Esophagus (tissue), 2 donors: ENCODE measurements at regions not wholly inside any gene's neighbourhood (a gene's known extent, or its start where the extent isn't known, plus 50 kb on each side); places are given as distances from the start of the nearest gene placed in this dataset.
"Not testable (repeated sequence)": the region's sequence is repeated elsewhere in the genome, so short reads cannot be mapped to it uniquely, and the experiment has no call there.

Experiments used
- H3K27ac ChIP-seq, 2 donors: one replicate each; pipeline ENCODE4 v1.5.1; 2013; ENCODE audit warnings: low read depth in 2 of 2, mild to moderate bottlenecking in 2 of 2, inconsistent platforms in 1 of 2, low read length in 1 of 2, moderate library complexity in 1 of 2
- H3K27me3 ChIP-seq, 2 donors: one replicate each; pipeline ENCODE4 v1.6.1; 2013; ENCODE audit warnings: low read length in 2 of 2, control low read depth in 1 of 2, mild to moderate bottlenecking in 1 of 2; ENCODE audit not compliant: insufficient read depth in 2 of 2, control insufficient read depth in 1 of 2
- H3K36me3 ChIP-seq, 2 donors: one replicate each; pipeline ENCODE4 v1.6.1; 2013; ENCODE audit warnings: low read length in 1 of 2; ENCODE audit not compliant: control insufficient read depth in 2 of 2, insufficient read depth in 2 of 2
- H3K4me1 ChIP-seq, 2 donors: one replicate each; pipeline ENCODE4 v1.6.1; 2013; ENCODE audit warnings: low read length in 1 of 2; ENCODE audit not compliant: control insufficient read depth in 2 of 2, insufficient read depth in 2 of 2
- H3K4me3 ChIP-seq, 2 donors: one replicate each; pipeline ENCODE4 v1.5.1; 2013; ENCODE audit warnings: low read length in 2 of 2, mild to moderate bottlenecking in 2 of 2, low read depth in 1 of 2, moderate library complexity in 1 of 2
- H3K9me3 ChIP-seq, 2 donors: one replicate each; pipeline ENCODE4 v1.6.1; 2013; ENCODE audit warnings: mild to moderate bottlenecking in 2 of 2, low read depth in 1 of 2, low read length in 1 of 2, moderate library complexity in 1 of 2; ENCODE audit not compliant: control insufficient read depth in 2 of 2, insufficient read depth in 1 of 2
- WGBS, 2 donors: extraction: QIAGEN DNeasy Blood & Tissue Kit; methylation state at CpG; one replicate each; pipeline ENCODE4 v1.1.7; 2013; 5-methylcytosine and 5-hydroxymethylcytosine counted together
- donor health status: healthy with polysubstance abuse.
- donor health status: Bipolar disorder and iron deficiency.

DNA sequence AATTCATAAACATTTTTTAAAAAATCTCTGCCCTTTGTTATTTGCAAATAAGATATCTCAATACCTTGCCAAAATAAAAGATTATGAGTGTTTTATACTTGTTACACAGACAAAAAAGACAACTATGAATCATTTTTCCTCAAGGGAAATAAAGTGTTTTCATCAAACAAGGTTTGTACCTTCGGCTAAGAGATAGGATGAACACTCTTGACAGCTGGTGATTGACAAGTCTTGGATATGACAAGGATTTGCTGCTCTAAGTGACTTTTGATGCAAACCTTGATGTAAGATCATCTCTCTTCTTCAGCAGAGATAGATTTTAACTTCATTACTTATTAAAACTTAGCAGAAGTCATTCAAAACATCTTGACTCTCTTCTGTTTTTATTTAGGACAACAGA is 514.3 kb upstream of the IRAK1BP1 start:
- Histone ChIP-seq H3K4me1 (no peaks in the 10 kb centered on the region), H3K9me3 (no peaks in the 10 kb centered on the region), H3K27ac (no peak overlapping the region), H3K4me3 (no peak overlapping the region), H3K27me3 (no peaks in the 10 kb centered on the region), H3K36me3 (no peaks in the 10 kb centered on the region)
- WGBS, 2 donors = 50 to 59% methylated on average over 1 of the region's 1 CpG

DNA sequence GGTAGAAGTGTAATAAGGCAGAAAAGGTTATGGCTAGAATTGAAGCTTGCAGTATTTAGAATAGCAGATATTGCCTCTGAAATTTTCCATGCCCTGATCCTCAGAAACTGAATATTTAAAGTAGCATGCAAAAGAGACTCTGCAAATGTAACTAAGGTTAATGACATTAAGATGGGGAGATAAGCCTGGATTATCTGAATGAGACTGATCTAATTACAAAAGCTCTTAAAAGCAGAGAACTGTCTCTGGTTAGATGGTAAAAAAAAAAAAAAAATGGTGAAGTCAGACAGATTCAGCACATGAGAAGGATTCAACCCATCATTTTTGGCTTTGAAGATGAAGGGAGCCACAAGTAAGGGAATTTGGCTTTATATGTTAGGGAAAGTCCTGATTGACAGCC is 503.7 kb upstream of the IRAK1BP1 start:
- H3K4me1 ChIP-seq = no peaks in the 10 kb centered on the region
- H3K4me3 ChIP-seq = no peak overlapping the region
- no peaks in the 10 kb centered on the region for H3K27me3 ChIP-seq
- H3K27ac ChIP-seq = no peak overlapping the region
- no peaks in the 10 kb centered on the region for H3K36me3 ChIP-seq
- no peaks in the 10 kb centered on the region for H3K9me3 ChIP-seq

DNA sequence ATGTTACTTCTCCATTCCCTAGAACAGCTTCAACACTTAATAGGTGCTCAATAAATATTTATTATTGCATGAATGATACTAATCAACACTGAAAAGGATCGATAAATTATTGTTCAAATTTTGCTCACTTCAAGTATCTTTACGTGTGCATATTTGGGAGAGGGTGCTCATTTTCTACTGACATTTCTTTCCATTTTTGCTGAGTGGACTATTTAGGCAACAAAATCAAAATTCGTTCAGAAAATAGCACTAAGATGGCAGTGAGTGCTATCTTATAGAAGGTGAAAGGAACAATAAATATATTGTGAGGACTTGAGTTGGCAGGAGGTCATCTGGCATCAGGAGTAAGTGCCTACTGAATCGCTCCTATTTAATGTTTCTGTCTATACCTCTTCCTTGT is 501.9 kb upstream of the IRAK1BP1 start:
- H3K9me3 ChIP-seq = no peaks in the 10 kb centered on the region
- no peaks in the 10 kb centered on the region for H3K4me1 ChIP-seq
- H3K27ac ChIP-seq = no peak overlapping the region
- H3K36me3 ChIP-seq = no peaks in the 10 kb centered on the region
- 88% methylated on average over 4 of the region's 4 CpGs for WGBS, 2 donors
- H3K27me3 ChIP-seq = no peaks in the 10 kb centered on the region
- H3K4me3 ChIP-seq = no peak overlapping the region

DNA sequence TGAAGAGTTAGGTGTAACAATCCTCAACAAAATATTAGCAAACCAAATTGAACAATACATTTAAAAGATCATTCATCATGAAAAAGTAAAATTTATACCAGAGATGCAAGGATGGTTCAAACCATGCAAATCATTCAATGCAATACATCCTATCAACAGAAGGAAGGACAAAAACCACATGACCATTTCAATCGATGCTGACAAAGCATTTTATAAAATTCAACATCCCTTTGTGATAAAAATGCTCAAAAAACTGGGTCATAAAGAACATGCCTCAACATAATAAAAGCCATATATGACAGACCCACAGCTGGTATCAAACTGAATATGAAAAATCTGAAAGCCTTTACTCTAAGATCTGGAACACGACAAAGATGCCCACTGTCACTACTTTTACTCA is 490.3 kb upstream of the IRAK1BP1 start:
- H3K9me3 ChIP-seq = peaks cover 0 to 4% of the 10 kb centered on the region in 2 donors

DNA sequence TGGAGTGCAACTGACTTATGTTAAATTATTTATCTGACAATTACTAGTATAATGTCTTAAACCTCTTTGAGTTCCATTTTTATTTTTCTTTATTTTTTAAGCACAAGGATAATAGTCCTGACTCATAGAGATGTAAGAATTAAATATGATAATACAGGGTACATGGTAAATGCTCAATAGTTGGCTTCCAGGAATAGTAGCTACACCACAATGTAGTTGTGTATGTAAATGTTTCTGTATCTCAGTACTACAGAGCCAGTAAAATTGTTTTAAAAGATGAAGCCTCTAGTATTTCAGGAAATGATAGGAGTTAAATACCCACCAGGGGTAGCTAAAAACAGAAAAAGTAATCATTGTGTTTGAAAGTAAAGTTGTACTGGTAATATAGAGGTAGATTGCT is 487.4 kb upstream of the IRAK1BP1 start:
- Histone ChIP-seq H3K4me3 (no peak overlapping the region), H3K36me3 (no peaks in the 10 kb centered on the region), H3K9me3 (no peaks in the 10 kb centered on the region)

More for the DNA sequence above, 490.3 kb upstream of the IRAK1BP1 start:
- 71 to 79% methylated on average over 2 of the region's 2 CpGs for WGBS, 2 donors
- Histone ChIP-seq H3K36me3 (no peaks in the 10 kb centered on the region), H3K4me1 (no peaks in the 10 kb centered on the region), H3K4me3 (no peak overlapping the region), H3K27me3 (no peaks in the 10 kb centered on the region), H3K27ac (no peak overlapping the region)

DNA sequence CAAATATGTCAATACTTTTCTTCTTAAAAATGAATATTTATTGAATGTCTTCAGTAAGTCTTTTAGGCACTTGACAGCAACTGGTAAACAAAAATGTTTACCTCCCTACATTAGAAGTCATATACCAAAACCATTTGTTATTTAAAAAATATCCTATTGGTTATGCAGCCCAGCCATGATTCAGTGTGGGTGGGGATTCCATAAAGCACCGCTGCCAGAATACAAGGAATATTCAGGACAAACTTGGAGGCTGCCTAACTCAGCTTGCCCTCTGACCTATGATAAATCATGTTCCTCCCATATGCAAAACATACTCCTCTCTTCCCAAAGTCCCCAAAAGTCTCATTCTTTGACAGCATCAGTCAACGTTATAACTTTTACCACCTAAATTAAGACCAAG is 486.8 kb upstream of the IRAK1BP1 start:
- Histone ChIP-seq H3K27ac (no peak overlapping the region), H3K4me3 (no peak overlapping the region), H3K36me3 (no peaks in the 10 kb centered on the region), H3K27me3 (no peaks in the 10 kb centered on the region), H3K4me1 (no peaks in the 10 kb centered on the region), H3K9me3 (no peaks in the 10 kb centered on the region)
- WGBS, 2 donors = 78 to 87% methylated on average over 2 of the region's 2 CpGs

More for the DNA sequence above, 487.4 kb upstream of the IRAK1BP1 start:
- H3K27ac ChIP-seq = no peak overlapping the region
- no peaks in the 10 kb centered on the region for H3K27me3 ChIP-seq
- H3K4me1 ChIP-seq = no peaks in the 10 kb centered on the region

DNA sequence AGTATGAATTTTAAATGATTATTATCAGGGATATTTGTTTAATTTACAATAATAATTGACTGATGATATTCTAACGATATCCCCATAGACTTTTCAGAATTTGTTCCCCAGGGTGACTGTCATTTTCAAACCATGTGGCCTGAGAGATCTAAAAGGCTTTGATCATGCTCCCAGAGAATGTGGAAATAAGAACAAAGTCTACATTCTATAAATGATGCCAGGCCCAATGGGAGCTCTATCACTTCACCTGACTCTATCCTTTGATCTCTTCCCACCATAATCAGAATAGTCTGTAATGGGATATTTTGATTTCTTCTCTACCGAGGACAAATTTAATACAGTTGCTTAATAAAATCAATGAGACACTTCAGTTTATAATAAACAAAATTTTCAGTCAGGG is 483.4 kb upstream of the IRAK1BP1 start:
- no peaks in the 10 kb centered on the region for H3K27me3 ChIP-seq

DNA sequence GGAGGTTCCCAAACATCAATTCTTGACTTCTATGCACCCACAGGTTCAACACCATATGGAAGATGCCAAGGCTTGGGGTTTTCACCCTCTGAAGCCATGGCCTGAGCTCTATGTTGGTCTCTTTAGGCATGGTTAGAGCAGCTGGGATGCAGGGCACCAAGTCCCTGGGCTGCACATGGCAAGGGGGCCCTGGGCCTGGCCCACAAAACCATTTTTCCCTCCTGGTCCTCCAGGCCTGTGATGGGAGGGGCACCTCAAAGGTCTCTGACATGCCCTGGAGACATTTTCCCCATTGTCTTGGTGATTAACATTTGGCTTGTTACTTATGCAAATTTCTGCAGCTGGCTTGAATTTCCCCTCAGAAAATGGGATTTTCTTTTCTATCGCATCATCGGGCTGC is 480.5 kb upstream of the IRAK1BP1 start:
- H3K4me1 ChIP-seq, H3K27ac ChIP-seq, H3K36me3 ChIP-seq, H3K9me3 ChIP-seq, H3K27me3 ChIP-seq, H3K4me3 ChIP-seq: not testable (repeated sequence)
- 94 to 95% methylated on average over 2 of the region's 2 CpGs for WGBS, 2 donors

More for the DNA sequence above, 483.4 kb upstream of the IRAK1BP1 start:
- WGBS, 2 donors = 36 to 47% methylated on average over 2 of the region's 2 CpGs
- H3K27ac ChIP-seq = no peak overlapping the region
- H3K4me1 ChIP-seq = no peaks in the 10 kb centered on the region
- H3K9me3 ChIP-seq = peaks cover 0 to 3% of the 10 kb centered on the region in 2 donors
- no peaks in the 10 kb centered on the region for H3K36me3 ChIP-seq
- H3K4me3 ChIP-seq = no peak overlapping the region

DNA sequence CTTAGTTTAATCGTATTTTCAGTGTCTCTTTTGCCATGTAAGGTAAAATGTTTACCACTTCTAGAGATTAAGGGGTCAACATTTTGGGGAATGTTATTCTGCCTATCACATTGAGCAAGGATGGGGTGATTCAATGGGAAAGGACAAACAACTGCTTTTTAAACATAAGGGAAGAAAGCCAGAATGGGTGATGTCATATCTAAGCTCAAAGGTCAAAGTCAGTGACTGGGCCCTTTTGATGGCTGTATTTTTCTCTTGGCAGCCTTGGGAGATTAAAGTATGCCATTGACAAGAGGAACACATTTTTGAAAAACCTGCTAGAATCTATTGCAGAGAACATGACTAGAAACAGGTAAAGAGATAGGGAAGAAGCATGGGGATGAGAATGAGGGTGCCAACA is 477.3 kb upstream of the IRAK1BP1 start:
- Histone ChIP-seq H3K9me3 (peaks cover 0 to 3% of the 10 kb centered on the region in 2 donors), H3K36me3 (no peaks in the 10 kb centered on the region), H3K27me3 (no peaks in the 10 kb centered on the region), H3K4me1 (no peaks in the 10 kb centered on the region), H3K27ac (no peak overlapping the region), H3K4me3 (no peak overlapping the region)
- WGBS, 2 donors = 70 to 78% methylated on average over 1 of the region's 1 CpG

DNA sequence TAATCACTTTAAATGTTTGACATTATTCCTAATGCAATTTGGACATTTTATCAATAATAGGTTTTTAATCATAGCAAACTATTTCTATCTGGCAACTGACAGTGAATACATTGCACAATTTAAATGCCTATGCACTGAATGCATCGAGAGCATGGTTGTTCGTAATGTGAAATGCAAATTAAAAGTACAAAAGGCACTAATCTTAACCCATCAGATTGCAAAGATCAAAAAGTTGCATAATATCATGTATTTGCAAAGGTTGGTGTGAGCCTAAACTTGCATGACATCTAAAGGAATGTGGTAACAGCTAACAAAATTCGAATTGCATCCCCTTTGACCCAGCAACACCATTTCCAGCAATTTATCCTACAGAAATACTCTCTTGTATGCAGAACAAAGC is 469.9 kb upstream of the IRAK1BP1 start:
- H3K36me3 ChIP-seq = no peaks in the 10 kb centered on the region
- H3K9me3 ChIP-seq = peaks cover 0 to 3% of the 10 kb centered on the region in 2 donors
- H3K4me1 ChIP-seq = no peaks in the 10 kb centered on the region
- H3K27me3 ChIP-seq = no peaks in the 10 kb centered on the region
- WGBS, 2 donors = 17 to 30% methylated on average over 3 of the region's 3 CpGs
- no peak overlapping the region for H3K4me3 ChIP-seq
- H3K27ac ChIP-seq = no peak overlapping the region
